Left colon (tissue), 2 donors: ENCODE measurements at regions not wholly inside any gene's neighbourhood (a gene's known extent, or its start where the extent isn't known, plus 50 kb on each side); places are given as distances from the start of the nearest gene placed in this dataset.

Experiments
- ATAC-seq: fragments of 200-7000 bp; cut with Tn5 transposase; one replicate; pipeline ENCODE4 v1.9.1; 2020; ENCODE audit warnings: mild to moderate bottlenecking, moderate library complexity
- DNase-seq, 2 donors: peaks; one replicate each; pipeline ENCODE4 v3.0.0-alpha.2; 2020
- intact Hi-C, 2 donors: fragments of 100-400 bp; cut with DNase I in 1 of 2; cut with micrococcal nuclease in 1 of 2; formaldehyde crosslinking; loops; one replicate each; pipeline versions ENCODE4 v1.11.2 to v1.14.0; 2022; cut with DNase I, micrococcal nuclease
- donor health status: DM: no; HTN: no; CAD: no.
- donor health status: DM: yes; HTN: yes; CAD: no.

- DNase-seq: no peak
- intact Hi-C loops: no loop called here
- ATAC-seq: peak; percentile 24
Measured at GRCh38 chr4:144584428-144584827, 61.5 kb upstream of the HHIP start.

- ATAC-seq: no peak
- DNase-seq: no peak
- intact Hi-C loops: no loop called here
Measured at GRCh38 chr4:144589512-144589911, 56.4 kb upstream of the HHIP start.

- ATAC-seq (no peak), DNase-seq (no peak)
- intact Hi-C loops: no loop called here
Measured at GRCh38 chr4:144590020-144590419, 55.9 kb upstream of the HHIP start.

GRCh38 chr4:144591401-144591800, 54.6 kb upstream of the HHIP start:
- ATAC-seq (peak; percentile 96), DNase-seq (peak; percentile 52 to 60)
- intact Hi-C loops: no loop called here

- no peak for ATAC-seq
Measured at GRCh38 chr4:144592264-144592663, 53.7 kb upstream of the HHIP start.

GRCh38 chr4:144594471-144594986, 51.4 kb upstream of the HHIP start:
- intact Hi-C loops: no loop called here
- DNase-seq (no peak), ATAC-seq (no peak)

More at GRCh38 chr4:144592264-144592663, 53.7 kb upstream of the HHIP start:
- no peak for DNase-seq
- intact Hi-C loops: no loop called here

- ATAC-seq (peak; percentile 49), DNase-seq (no peak)
- intact Hi-C loops: no loop called here
Measured at GRCh38 chr4:144595681-144596080, 50.3 kb upstream of the HHIP start.
